ENCODE measurements at regions not wholly inside any gene's neighbourhood (a gene's known extent, or its start where the extent isn't known, plus 50 kb on each side); places are given as distances from the start of the nearest gene placed in this dataset.
"Not testable (repeated sequence)": the region's sequence is repeated elsewhere in the genome, so short reads cannot be mapped to it uniquely, and the experiment has no call there.

GRCh38 chr18:66226782-66227181 is 377.1 kb downstream of the CDH19 start (continued):
- TF ChIP-seq TAF1 (IDR thresholded peaks at IDR 0.05; ENCODE audit: borderline replicate concordance, low read depth, low read length) = no peak
- no peak for TF ChIP-seq CREM (IDR thresholded peaks at IDR 0.05; ENCODE audit: low read depth)
- no peak for TF ChIP-seq E2F8 (IDR thresholded peaks at IDR 0.05; ENCODE audit: low read depth, partially characterized antibody)
- no peak for TF ChIP-seq HDAC2 (IDR thresholded peaks at IDR 0.05)

DNA sequence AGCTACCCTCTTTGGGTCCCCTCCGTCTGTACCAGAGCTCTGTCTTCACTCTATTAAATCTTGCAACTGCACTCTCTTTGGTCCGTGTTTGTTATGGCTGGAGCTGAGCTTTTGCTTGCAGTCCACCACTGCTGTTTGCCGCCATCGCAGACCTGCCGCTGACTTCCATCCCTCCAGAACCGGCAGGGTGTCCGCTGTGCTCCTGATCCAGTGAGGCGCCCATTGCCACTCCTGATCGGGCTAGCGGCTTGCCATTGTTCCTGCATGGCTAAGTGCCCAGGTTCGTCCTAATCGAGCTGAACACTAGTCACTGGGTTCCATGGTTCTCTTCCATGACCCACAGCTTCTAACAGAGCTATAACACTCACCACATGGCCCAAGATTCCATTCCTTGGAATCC is 380.6 kb downstream of the CDH19 start:
- 41% methylated on average over 12 of the region's 12 CpGs for WGBS (ENCODE audit: insufficient coverage, insufficient replicate concordance, low lambda C conversion rate, missing lambda C conversion rate)
- CTCF ChIA-PET; H2AFZ ChIP-seq (ENCODE audit: control insufficient read depth, low read depth, low read length); H3K4me3 ChIP-seq; H3K79me2 ChIP-seq (ENCODE audit: control insufficient read depth, insufficient read depth, low read length); H4K20me1 ChIP-seq (ENCODE audit: control insufficient read depth, insufficient read depth); SMC1A ChIA-PET (ENCODE audit: uncharacterized antibody, unreplicated experiment); H3K36me3 ChIP-seq (ENCODE audit: control insufficient read depth in 2 of 2, insufficient read depth in 2 of 2, low read length in 1 of 2); RAD21 ChIA-PET (ENCODE audit: unreplicated experiment); H3K4me1 ChIP-seq (ENCODE audit: control insufficient read depth, insufficient read depth, low read length); H3K9me3 ChIP-seq (replicated peaks; ENCODE audit: control insufficient read depth, insufficient read depth, low read length); H3K27me3 ChIP-seq (replicated peaks in 1 of 2; ENCODE audit: control insufficient read depth in 2 of 2, insufficient read depth in 2 of 2, low read length in 1 of 2); in situ Hi-C loops (cut with MboI); DNase-seq (ENCODE audit: low read depth, low spot score); POLR2A ChIA-PET; H3K27ac ChIP-seq (ENCODE audit: control insufficient read depth, insufficient read depth); intact Hi-C loops (cut with micrococcal nuclease; ENCODE audit: unreplicated experiment); H3K9ac ChIP-seq (ENCODE audit: control insufficient read depth, insufficient read depth, low read length); H3K4me2 ChIP-seq (ENCODE audit: control insufficient read depth, insufficient read depth); FAIRE-seq; BruUV-seq (replicated peaks); ATAC-seq: not testable (repeated sequence)

DNA sequence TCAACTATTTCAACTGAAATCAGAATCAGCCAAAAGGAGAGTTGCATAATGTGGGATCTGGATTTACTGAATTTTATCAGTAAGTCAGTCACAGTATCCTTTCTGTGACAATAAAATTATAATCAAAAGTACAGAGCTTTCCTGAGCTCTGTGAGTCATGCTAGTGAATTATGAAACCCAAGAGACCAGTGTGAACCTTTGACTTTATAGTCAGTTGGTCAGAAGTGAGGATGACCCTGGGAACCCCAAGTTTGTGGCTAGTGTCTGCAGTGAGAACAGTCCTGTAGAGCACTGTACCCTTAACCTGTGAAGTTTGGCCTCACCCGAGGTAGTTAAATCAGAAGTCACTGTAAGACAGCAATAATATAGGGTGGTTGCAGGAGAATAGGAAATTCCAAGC is 381.7 kb downstream of the CDH19 start:
- Histone ChIP-seq H3K79me2 (ENCODE audit: control insufficient read depth, insufficient read depth, low read length) (no peaks in the 10 kb centered on the region), H3K9me3 (replicated peaks; ENCODE audit: control insufficient read depth, insufficient read depth, low read length) (no peaks in the 10 kb centered on the region), H3K27me3 (replicated peaks in 1 of 2; ENCODE audit: control insufficient read depth in 2 of 2, insufficient read depth in 2 of 2, low read length in 1 of 2) (no peaks in the 10 kb centered on the region), H3K4me3 (no peak overlapping the region), H3K27ac (ENCODE audit: control insufficient read depth, insufficient read depth) (no peak overlapping the region), H3K4me2 (ENCODE audit: control insufficient read depth, insufficient read depth) (no peak overlapping the region), H4K20me1 (ENCODE audit: control insufficient read depth, insufficient read depth) (no peaks in the 10 kb centered on the region), H3K4me1 (ENCODE audit: control insufficient read depth, insufficient read depth, low read length) (no peaks in the 10 kb centered on the region), H2AFZ (ENCODE audit: control insufficient read depth, low read depth, low read length) (no peak overlapping the region), H3K9ac (ENCODE audit: control insufficient read depth, insufficient read depth, low read length) (no peak overlapping the region), H3K36me3 (ENCODE audit: control insufficient read depth in 2 of 2, insufficient read depth in 2 of 2, low read length in 1 of 2) (no peaks in the 10 kb centered on the region)
- ChIA-PET SMC1A (ENCODE audit: uncharacterized antibody, unreplicated experiment) (no interaction called here), POLR2A (no interaction called here), RAD21 (ENCODE audit: unreplicated experiment) (no interaction called here), CTCF (no interaction called here)
- no TSS peak for BruUV-seq (replicated peaks)
- 0% methylated on average over 1 of the region's 1 CpG for WGBS (ENCODE audit: insufficient coverage, insufficient replicate concordance, low lambda C conversion rate, missing lambda C conversion rate)
- in situ Hi-C loops (cut with MboI) (no loop called here), intact Hi-C loops (cut with micrococcal nuclease; ENCODE audit: unreplicated experiment) (no loop called here)
- no peak for FAIRE-seq
- DNase-seq (ENCODE audit: low read depth, low spot score) = no peak
- ATAC-seq = peak; percentile 38; the same call in 2 of the 3 replicates
- TF ChIP-seq SMARCA5 (IDR thresholded peaks at IDR 0.05) (no peak), PKNOX1 (IDR thresholded peaks at IDR 0.05) (no peak), CEBPB (IDR thresholded peaks at IDR 0.05; ENCODE audit: borderline replicate concordance in 1 of 2, low read depth in 2 of 2, low read length in 2 of 2) (no peak), EED (IDR thresholded peaks at IDR 0.05; ENCODE audit: low read depth) (no peak), POLR2AphosphoS2 (IDR thresholded peaks at IDR 0.05; ENCODE audit: low read depth, low read length) (no peak), PAX8 (IDR thresholded peaks at IDR 0.05) (no peak)
- TF ChIP-seq, protein P1, sequence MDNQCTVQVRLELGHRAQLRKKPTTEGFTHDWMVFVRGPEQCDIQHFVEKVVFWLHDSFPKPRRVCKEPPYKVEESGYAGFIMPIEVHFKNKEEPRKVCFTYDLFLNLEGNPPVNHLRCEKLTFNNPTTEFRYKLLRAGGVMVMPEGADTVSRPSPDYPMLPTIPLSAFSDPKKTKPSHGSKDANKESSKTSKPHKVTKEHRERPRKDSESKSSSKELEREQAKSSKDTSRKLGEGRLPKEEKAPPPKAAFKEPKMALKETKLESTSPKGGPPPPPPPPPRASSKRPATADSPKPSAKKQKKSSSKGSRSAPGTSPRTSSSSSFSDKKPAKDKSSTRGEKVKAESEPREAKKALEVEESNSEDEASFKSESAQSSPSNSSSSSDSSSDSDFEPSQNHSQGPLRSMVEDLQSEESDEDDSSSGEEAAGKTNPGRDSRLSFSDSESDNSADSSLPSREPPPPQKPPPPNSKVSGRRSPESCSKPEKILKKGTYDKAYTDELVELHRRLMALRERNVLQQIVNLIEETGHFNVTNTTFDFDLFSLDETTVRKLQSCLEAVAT (IDR thresholded peaks at IDR 0.05) = no peak
